ENCODE measurements at regions not wholly inside any gene's neighbourhood (a gene's known extent, or its start where the extent isn't known, plus 50 kb on each side); places are given as distances from the start of the nearest gene placed in this dataset.
"Not testable (repeated sequence)": the region's sequence is repeated elsewhere in the genome, so short reads cannot be mapped to it uniquely, and the experiment has no call there.

DNA sequence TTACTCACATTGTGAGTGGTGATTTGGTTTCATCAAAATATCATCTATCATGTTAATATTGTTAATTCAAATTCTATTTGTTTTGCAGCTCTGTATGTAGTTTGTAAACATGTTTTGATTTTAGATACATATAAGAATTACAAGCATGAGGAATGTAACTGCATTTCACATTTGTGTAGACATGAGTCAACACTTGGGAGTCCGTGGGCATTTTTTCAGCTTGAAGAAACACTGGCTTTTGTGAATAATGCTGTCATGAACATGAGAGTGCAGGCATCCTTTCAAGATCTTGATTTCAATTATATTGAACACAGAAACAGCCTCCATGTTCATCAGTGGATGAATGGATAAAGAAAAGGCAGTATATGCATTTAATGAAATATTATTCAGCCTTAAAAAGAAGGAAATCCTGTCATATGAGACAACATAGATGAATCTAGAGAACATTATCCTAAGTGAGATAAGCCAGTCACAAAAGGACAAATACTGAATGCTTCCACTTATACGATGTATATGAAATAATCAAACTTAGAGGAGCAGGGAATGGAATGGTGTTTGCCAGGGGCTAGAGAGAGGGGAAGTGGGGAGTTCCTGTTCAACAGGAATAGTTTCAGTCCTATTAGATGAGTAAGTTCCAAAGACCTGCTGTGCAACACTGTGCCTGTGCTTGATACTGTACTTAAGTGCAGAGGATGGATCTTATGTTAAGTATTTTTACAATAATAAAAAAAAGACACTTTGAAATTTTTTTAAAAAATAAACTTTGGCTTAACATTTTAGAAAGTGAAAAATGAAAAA is 194.9 kb downstream of the LRATD1 start:
- no peak for DNase-seq (ENCODE audit: low read depth in 1 of 2, low spot score in 1 of 2)

DNA sequence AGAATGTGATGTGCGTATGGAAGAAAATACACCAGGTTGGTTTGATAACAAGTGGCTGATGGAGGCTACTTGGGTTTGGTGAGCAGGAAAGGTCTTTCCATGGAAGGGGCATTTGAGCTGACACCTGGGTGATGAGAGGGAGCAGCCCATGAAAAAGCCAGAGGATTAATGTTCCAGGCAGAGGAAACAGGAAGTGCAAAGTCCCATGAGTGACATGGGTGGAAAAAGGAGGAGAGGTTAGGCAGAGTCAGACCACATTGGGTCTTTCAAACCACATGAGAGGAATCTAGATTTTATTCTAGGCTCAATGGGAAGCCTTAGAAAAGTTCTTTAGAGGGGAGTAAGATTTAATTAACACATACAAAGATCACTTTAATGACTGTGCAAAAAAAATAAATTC is 195.7 kb downstream of the LRATD1 start:
- DNase-seq (ENCODE audit: low read depth in 1 of 2, low spot score in 1 of 2): no peak

DNA sequence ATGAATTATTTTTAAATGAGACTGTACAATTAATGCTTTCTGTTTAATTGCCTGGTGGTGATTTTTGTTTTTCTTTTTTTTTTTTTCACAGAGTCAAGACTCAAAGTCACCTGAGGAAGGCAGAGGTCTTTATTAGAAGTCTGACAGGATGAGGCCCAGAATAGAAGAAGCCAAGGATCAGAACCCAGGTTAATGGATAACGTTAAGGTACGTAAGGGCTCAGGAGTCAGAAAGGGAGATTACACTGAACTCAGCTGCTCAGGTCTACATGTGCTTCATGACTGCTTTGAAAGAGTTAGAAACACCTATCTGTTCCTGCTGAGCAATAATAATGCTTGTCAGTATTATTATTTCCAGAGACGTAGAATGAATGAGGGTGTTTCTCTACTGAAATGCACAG is 196.5 kb downstream of the LRATD1 start:
- no peak for DNase-seq (ENCODE audit: low read depth in 1 of 2, low spot score in 1 of 2)

- no peak for DNase-seq (ENCODE audit: low read depth in 1 of 2, low spot score in 1 of 2)
Observed at GRCh38 chr2:14831458-14831857, 198.9 kb downstream of the LRATD1 start.

DNA sequence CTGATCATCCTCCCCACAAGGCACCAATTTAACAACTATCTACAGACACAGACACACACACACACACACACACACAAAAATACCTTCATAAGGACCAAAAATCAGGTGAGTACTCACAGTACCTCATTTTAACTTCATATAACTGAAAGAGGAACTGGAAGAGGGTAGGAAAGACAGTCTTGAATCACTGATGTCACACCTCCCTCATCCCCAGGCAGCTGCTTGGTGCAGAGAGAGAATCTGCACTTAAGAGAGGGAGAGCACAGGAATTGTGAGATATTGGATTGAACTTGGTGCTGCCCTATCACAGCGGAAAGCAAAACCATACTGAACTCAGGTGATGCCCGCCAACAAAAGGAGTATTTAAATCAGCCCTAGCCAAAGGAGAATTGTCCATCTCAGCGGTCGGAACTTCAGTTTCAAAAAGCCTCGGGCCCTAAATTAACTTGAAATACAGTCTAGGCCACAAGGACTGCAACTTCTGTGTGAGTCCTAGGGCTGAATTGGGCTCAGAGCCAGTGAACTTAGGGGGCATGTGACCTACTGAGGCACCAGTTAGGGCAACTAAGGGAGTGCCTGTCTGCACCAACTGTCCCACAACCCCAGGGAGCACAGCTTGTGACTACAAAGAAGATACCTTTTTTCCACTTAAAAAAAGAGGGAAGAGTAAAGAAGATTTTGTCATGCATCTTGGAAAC is 211.1 kb downstream of the LRATD1 start:
- DNase-seq (ENCODE audit: low read depth in 1 of 2, low spot score in 1 of 2): no peak

GRCh38 chr2:14855751-14856150 is 223.2 kb downstream of the LRATD1 start:
- no peak for DNase-seq (ENCODE audit: low read depth in 1 of 2, low spot score in 1 of 2)

- DNase-seq (ENCODE audit: low read depth in 1 of 2, low spot score in 1 of 2): no peak
Observed at GRCh38 chr2:14861181-14861580, 228.7 kb downstream of the LRATD1 start.

DNA sequence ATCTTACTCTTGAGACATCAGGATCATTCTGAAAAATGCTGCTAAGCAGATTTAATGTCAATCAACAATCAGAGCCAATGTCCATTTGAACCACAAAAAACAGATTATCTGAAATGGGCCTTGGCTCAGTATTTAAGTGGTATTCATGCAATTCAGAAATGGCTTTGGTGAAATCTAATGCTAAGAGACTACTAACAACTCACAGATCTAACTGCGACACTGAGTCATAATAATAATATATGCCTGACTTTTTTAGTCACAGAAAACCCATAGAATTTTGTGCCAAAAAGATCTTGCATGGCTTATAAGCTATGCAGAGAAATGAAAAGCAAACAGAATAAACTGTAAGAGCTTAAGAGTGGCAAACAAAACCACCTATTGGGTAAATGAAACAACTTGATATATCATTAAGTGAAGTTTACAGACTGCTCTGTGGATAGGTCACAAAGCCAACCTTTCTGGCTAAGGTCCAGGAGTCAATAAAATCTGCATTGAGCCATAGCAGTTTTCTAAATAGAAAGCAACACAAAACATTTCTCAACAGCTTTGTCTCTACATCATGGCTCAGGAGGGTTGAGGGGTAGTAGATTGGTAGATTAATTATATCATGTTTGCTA is 234.3 kb downstream of the LRATD1 start:
- no peak for DNase-seq (ENCODE audit: low read depth in 1 of 2, low spot score in 1 of 2)

GRCh38 chr2:14867853-14868252 is 235.3 kb downstream of the LRATD1 start:
- DNase-seq (ENCODE audit: low read depth in 1 of 2, low spot score in 1 of 2): no peak

DNA sequence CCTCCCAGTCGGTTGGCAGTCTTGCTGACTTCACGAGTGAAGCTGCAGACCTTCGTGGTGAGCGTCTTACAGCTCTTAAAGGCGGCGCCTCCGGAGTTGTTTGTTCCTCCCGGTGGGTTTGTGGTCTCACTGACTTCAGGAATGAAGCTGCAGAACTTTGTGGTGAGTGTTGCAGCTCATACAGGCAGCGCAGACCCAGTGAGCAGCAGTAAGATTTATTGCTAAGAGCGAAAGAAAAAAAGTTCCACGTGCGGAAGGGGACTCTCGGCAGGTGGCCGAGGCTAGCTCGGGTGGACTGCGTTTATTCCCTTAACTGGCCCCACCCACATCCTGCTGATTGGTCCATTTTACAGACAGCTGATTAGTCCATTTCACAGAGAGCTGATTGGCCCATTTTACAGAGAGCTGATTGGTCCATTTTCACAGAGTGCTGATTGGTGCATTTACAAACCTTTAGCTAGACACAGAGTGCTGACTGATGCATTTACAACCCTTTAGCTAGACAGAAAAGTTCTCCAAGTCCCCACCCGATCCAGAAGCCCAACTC is 240.3 kb downstream of the LRATD1 start:
- no peak for DNase-seq (ENCODE audit: low read depth in 1 of 2, low spot score in 1 of 2)

DNA sequence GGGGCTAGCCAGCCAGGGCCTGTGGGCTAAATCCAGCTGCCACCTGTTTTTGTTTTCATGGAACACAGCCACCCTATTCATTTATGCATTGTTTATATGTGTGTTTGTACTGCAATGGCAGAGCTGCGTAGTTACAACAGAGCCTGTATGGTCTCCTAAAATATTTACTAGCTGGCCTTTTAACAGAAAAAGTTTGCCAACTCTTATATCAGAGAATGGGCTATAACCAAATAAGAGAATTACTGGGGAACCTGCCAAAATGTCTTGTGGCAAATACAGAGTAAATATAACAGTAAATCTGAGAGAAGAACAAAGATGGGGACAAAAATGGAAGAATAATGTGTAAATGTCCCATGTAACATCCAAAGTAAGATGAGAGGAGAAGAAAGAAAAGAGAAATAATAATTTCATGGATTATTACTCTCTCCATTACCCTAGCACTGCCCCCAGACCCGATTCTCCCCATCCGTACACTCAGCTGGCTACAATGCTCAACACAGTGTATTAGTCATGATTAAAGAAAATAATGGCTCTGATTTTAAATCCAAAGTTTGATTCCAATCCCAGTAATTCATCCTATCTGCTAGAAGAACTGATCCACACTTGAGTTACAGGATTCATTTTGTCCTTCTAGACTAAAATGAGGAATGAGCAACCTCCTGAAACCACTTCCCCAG is 249.3 kb downstream of the LRATD1 start:
- no peak for DNase-seq (ENCODE audit: low read depth in 1 of 2, low spot score in 1 of 2)

GRCh38 chr2:14884651-14885050 is 252.1 kb downstream of the LRATD1 start:
- DNase-seq (ENCODE audit: low read depth in 1 of 2, low spot score in 1 of 2): no peak

- no peak for DNase-seq (ENCODE audit: low read depth in 1 of 2, low spot score in 1 of 2)
Observed at GRCh38 chr2:14891546-14891945, 259.0 kb downstream of the LRATD1 start.

GRCh38 chr2:14896330-14897030 is 264.0 kb downstream of the LRATD1 start:
- DNase-seq (ENCODE audit: low read depth in 1 of 2, low spot score in 1 of 2): no peak

GRCh38 chr2:14899621-14900414 is 267.3 kb downstream of the LRATD1 start:
- no peak for DNase-seq (ENCODE audit: low read depth in 1 of 2, low spot score in 1 of 2)

DNA sequence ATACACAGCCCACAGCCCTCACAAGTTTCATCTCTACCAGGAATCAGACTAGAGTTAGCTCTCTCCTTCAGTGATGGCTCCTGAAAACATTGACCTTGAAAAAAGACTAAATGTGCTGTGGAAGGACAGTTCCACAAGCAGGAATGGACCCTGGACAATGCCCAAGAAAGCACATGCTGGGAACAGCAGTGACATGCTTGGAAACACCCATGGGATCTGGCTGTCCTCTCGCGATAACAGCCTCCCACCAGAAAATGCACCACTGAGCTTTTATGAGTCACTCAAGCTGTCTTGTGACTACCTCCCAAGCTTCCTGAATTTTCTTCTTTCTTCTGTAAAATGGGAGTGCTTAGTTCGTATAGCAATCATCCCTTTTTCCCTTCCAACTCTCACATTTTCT is 269.2 kb downstream of the LRATD1 start:
- DNase-seq (ENCODE audit: low read depth in 1 of 2, low spot score in 1 of 2): no peak

- no peak for DNase-seq (ENCODE audit: low read depth in 1 of 2, low spot score in 1 of 2)
Observed at GRCh38 chr2:14902953-14903352, 270.4 kb downstream of the LRATD1 start.

DNA sequence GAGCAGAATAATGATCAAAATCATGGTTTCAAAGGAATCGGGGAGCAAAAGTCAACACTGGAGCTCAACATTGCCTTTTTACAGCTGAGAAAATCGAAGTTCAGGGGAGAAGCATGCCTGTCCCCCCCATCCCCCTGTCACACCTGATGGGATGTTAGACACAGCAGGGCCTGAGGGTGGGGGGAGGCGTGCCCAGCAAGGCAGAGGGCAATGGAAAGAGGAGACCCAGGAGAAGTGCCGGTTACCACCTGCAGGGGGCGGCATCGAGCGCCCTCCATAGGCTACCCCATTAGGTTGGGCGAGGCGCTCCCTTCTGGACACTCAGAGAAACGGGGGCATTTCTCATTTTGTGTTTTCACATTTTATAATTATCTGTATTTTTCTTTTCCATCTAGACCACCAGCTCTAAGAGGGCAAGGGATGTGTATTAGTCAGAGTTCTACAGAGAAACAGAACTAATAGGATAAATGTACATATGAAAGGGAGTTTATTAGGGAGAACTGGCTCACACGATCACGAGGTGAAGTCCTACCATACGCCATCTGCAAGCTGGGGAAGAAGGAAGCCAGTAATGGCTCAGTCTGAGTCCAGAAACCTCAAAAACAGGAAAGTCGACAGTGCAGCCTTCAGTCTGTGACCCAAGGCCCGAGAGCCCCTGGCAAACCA is 271.3 kb downstream of the LRATD1 start:
- DNase-seq (ENCODE audit: low read depth in 1 of 2, low spot score in 1 of 2): peak; percentile 16 to 18

DNA sequence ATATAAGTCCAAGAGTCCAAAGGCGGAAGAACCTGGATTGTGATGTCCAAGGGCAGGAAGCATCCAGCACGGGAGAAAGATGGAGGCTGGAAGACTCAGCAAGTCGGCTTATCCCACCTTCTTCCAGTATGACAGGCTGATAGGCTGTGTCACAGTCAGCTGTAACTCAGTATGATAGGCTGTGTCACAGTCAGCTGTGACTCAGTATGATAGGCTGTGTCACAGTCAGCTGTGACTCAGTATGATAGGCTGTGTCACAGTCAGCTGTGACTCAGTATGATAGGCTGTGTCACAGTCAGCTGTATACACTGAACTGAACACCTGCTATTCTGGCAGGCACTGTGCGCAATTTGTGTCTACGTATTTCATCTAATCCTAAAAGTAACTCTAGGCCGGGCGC is 271.9 kb downstream of the LRATD1 start:
- DNase-seq (ENCODE audit: low read depth in 1 of 2, low spot score in 1 of 2): not testable (repeated sequence)

Data from activated CD4-positive, alpha-beta T cell treated with anti-CD3 and anti-CD28 coated beads, Interleukin-2, amount 50 U/mL, for 24 hours (primary cell).